ENCODE measurements at regions not wholly inside any gene's neighbourhood (a gene's known extent, or its start where the extent isn't known, plus 50 kb on each side); places are given as distances from the start of the nearest gene placed in this dataset.

DNA sequence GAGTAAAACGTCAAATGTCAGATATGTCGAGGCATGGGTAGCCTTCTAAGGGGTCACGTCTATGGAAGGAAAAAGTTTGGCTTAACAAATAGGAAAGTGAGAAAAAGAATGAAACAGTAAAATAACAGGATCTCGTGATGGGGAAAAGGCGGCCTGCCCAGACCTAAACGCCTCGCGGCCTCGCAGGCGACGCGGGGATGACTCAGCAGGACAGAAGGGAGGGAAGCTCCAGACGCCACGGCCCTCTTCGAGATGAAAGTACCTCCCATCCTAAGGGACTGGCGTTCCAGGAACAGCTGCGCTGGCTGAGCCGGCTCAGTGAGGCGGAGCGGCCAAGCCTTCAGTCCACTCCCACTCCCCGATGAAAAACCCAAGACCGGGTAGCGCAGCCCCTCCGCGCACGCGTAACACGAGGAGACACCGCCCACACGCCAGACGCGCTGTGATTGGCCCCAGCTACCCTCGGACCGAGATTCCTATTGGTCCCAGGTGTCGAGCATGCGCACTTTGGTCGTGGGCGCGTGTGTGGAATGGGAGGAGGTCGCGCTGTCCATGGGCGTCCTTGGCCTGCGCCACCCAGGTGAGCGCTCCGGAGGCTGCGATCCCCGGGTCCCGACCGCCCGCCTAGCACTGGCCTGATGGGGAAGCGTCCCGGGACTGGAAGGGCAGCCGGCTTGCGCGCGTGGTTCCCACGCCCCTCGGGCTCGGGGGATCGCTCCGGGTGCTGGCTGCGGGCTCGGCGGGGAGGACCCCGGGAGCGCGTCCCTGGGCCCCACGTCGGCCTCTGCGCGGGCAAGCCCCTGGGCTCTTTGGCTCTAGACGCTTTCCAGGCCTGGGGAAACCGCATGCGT is 588.5 kb downstream of the MTRR start:
- H3K4me3 ChIP-seq, result peak overlapping the region; percentile 51 to 79 (median 72)
- TF ChIP-seq POLR2AphosphoS5 (IDR thresholded peaks at IDR 0.05) (peak; percentile 53 to 78 (median 63)), EP300 (IDR thresholded peaks at IDR 0.05; ENCODE audit: low read depth) (no peak), POLR2A (IDR thresholded peaks at IDR 0.05) (peak; percentile 73)
- TF ChIP-seq, protein P1, sequence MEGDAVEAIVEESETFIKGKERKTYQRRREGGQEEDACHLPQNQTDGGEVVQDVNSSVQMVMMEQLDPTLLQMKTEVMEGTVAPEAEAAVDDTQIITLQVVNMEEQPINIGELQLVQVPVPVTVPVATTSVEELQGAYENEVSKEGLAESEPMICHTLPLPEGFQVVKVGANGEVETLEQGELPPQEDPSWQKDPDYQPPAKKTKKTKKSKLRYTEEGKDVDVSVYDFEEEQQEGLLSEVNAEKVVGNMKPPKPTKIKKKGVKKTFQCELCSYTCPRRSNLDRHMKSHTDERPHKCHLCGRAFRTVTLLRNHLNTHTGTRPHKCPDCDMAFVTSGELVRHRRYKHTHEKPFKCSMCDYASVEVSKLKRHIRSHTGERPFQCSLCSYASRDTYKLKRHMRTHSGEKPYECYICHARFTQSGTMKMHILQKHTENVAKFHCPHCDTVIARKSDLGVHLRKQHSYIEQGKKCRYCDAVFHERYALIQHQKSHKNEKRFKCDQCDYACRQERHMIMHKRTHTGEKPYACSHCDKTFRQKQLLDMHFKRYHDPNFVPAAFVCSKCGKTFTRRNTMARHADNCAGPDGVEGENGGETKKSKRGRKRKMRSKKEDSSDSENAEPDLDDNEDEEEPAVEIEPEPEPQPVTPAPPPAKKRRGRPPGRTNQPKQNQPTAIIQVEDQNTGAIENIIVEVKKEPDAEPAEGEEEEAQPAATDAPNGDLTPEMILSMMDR (IDR thresholded peaks at IDR 0.05), result no peak
- peaks cover 0 to 24% (median 7%) of the 10 kb centered on the region in 4 donors for H3K4me1 ChIP-seq
- 37 to 76% methylated on average over 10 to 74 of the region's 74 CpGs for WGBS, 2 donors (ENCODE audit: low coverage in 1 of 2)
- no peaks in the 10 kb centered on the region for H3K36me3 ChIP-seq
- intact Hi-C loops (cut with DNase I; ENCODE audit: low total_unique reads) (no loop called here), in situ Hi-C loops (cut with MboI; ENCODE audit: low pct_ligation_motif_present in 1 of 4, low pct_unique_long_range_greater_than_20kb in 1 of 4, low sequenced_read_pairs in 3 of 4) (no loop called here)
- DNase-seq, result peak; percentile 86
- H3K27ac ChIP-seq, result peak overlapping the region; percentile 77 to 90 (median 82)
- H3K9me3 ChIP-seq, result no peaks in the 10 kb centered on the region
- H3K27me3 ChIP-seq, result no peaks in the 10 kb centered on the region

DNA sequence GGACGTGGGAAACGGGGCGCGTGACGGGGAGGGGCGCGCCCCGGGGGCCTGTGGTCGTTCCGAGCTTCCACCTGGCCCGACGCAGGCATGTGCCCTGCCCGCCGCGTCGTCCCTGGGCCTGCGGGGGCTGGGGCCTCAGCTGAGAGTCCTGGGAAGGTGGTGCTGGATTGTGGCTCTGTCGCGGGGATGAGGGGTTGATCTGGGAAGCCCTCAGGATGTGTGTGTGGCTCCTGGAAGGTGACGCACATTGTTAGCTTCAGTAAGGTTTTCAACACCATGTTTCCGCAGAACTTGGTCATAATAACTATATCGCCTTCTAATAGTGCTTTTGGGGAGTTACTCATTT is 589.1 kb downstream of the MTRR start:
- WGBS, 2 donors (ENCODE audit: low coverage in 1 of 2), result 20 to 82% methylated on average over 1 to 16 of the region's 22 CpGs
- in situ Hi-C loops (cut with MboI; ENCODE audit: low pct_ligation_motif_present in 1 of 4, low pct_unique_long_range_greater_than_20kb in 1 of 4, low sequenced_read_pairs in 3 of 4), result no loop called here
- DNase-seq, result no peak

DNA sequence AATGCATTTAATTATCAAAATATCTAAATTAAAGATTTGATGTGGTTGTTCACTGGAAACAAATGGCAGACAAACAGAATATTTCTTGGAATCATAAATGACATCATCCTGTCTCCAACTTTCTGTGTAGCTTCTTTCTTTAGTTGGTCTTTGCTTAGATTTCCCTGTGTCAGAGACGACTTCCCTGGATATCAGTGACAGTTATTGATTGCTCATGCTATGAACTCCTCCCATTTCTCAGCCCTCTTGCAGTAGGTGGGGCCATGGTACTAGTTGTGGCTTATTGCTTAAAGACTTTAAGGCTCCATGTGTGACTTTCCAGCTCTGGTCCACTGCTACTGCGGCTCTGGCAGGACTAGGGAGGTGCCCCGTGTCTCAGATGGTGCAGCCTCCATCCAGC is 592.6 kb downstream of the MTRR start:
- Histone ChIP-seq H3K4me3 (no peak overlapping the region), H3K27me3 (no peaks in the 10 kb centered on the region), H3K9me3 (no peaks in the 10 kb centered on the region), H3K4me1 (peaks cover 0 to 34% (median 8%) of the 10 kb centered on the region in 4 donors), H3K36me3 (no peaks in the 10 kb centered on the region), H3K27ac (peak overlapping the region in 3 of 4 donors; percentile 39 to 50 (median 39))
- intact Hi-C loops (cut with DNase I; ENCODE audit: low total_unique reads) (no loop called here), in situ Hi-C loops (cut with MboI; ENCODE audit: low pct_ligation_motif_present in 1 of 4, low pct_unique_long_range_greater_than_20kb in 1 of 4, low sequenced_read_pairs in 3 of 4) (no loop called here)
- TF ChIP-seq POLR2A (IDR thresholded peaks at IDR 0.05) (no peak), POLR2AphosphoS5 (IDR thresholded peaks at IDR 0.05) (no peak), EP300 (IDR thresholded peaks at IDR 0.05; ENCODE audit: low read depth) (no peak)
- TF ChIP-seq, protein P1 (IDR thresholded peaks at IDR 0.05), result no peak
- DNase-seq, result no peak
- WGBS, 2 donors (ENCODE audit: low coverage in 1 of 2), result 45 to 60% methylated on average over 1 to 3 of the region's 3 CpGs

More for the DNA sequence above, 589.1 kb downstream of the MTRR start:
- TF ChIP-seq, protein P1 (IDR thresholded peaks at IDR 0.05), result no peak
- TF ChIP-seq POLR2AphosphoS5 (IDR thresholded peaks at IDR 0.05) (no peak), EP300 (IDR thresholded peaks at IDR 0.05; ENCODE audit: low read depth) (no peak), POLR2A (IDR thresholded peaks at IDR 0.05) (no peak)
- no peaks in the 10 kb centered on the region for H3K36me3 ChIP-seq
- peaks cover 0 to 26% (median 7%) of the 10 kb centered on the region in 4 donors for H3K4me1 ChIP-seq
- intact Hi-C loops (cut with DNase I; ENCODE audit: low total_unique reads), result no loop called here
- H3K9me3 ChIP-seq, result no peaks in the 10 kb centered on the region
- peak overlapping the region; percentile 51 to 79 (median 72) for H3K4me3 ChIP-seq
- no peaks in the 10 kb centered on the region for H3K27me3 ChIP-seq
- H3K27ac ChIP-seq, result peak overlapping the region; percentile 77 to 90 (median 82)

DNA sequence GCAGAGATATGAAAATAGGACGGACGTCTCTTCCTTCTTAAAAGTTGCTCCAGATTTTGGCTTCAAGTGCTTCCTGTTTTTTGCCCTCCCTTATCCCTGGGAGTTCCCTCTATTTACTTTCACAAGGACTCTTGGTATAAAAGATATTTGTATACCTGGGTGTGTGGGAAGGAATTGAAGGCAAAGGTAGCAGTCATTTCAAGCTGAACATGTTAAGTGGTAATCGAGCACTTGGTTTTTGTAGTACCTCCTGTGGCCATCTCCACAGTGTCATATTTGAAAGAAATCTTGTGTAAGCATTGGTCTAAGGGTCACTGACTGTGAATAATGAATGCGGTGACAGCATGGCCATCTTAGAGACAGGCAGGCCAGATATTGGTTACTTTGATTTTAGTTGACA is 593.6 kb downstream of the MTRR start:
- Histone ChIP-seq H3K4me3 (no peak overlapping the region), H3K27ac (peak overlapping the region; percentile 11 to 61 (median 44)), H3K4me1 (peaks cover 0 to 29% (median 6%) of the 10 kb centered on the region in 4 donors), H3K9me3 (no peaks in the 10 kb centered on the region), H3K27me3 (no peaks in the 10 kb centered on the region), H3K36me3 (no peaks in the 10 kb centered on the region)
- intact Hi-C loops (cut with DNase I; ENCODE audit: low total_unique reads) (no loop called here), in situ Hi-C loops (cut with MboI; ENCODE audit: low pct_ligation_motif_present in 1 of 4, low pct_unique_long_range_greater_than_20kb in 1 of 4, low sequenced_read_pairs in 3 of 4) (no loop called here)
- WGBS, 2 donors (ENCODE audit: low coverage in 1 of 2), result 29 to 46% methylated on average over 3 to 4 of the region's 4 CpGs
- no peak for DNase-seq
- TF ChIP-seq, protein P1 (IDR thresholded peaks at IDR 0.05), result peak in 1 of 5 experiments; percentile 18
- no peak for TF ChIP-seq POLR2A (IDR thresholded peaks at IDR 0.05)

Data from transverse colon (tissue), 4 donors.